ENCODE measurements at regions not wholly inside any gene's neighbourhood (a gene's known extent, or its start where the extent isn't known, plus 50 kb on each side); places are given as distances from the start of the nearest gene placed in this dataset.

- TF ChIP-seq CTCF (IDR thresholded peaks at IDR 0.05) (no peak), POLR2A (IDR thresholded peaks at IDR 0.05) (no peak), POLR2AphosphoS5 (IDR thresholded peaks at IDR 0.05) (no peak)
These were observed 182.6 kb upstream of the ACVR2A start for GRCh38 chr2:147662221-147662620.
